Endothelial cell of umbilical vein (primary cell): ENCODE measurements at regions not wholly inside any gene's neighbourhood (a gene's known extent, or its start where the extent isn't known, plus 50 kb on each side); places are given as distances from the start of the nearest gene placed in this dataset.

ENCODE experiments used
- BruUV-seq: library from RNA; stranded (reverse); fragments of 400-500 nt; replicated peaks from 2 replicates; lab custom pipeline; 2021; lab: Mats Ljungman, UMichigan
- CTCF ChIA-PET: fragments of 300-600, 350-600 bp; sonication (Branson Sonifier 250); formaldehyde crosslinking; loops from one replicate; lab custom pipeline; 2021; ENCODE audit warnings: antibody characterized with exemption, inconsistent platforms; lab: Charles Lee
- POLR2A ChIA-PET: fragments of 300-600, 350-600 bp; sonication (Branson Sonifier 250); formaldehyde crosslinking; loops from one replicate; lab custom pipeline; 2021; ENCODE audit warnings: antibody characterized with exemption, inconsistent platforms; lab: Charles Lee
- DNase-seq: peaks from one replicate; pipeline ENCODE4 v3.0.0-alpha.2; 2011; ENCODE audit warnings: low read depth, low spot score
- FAIRE-seq: peaks from 2 replicates; lab custom pipeline; 2011; peaks lifted over from hg19 to GRCh38; lab: Jason Lieb, UNC
- H2AFZ ChIP-seq: 2 replicates; pipeline ENCODE4 v1.6.0; 2012; ENCODE audit warnings: low read depth, low read length, control low read depth, inconsistent platforms
- H3K27ac ChIP-seq: 2 replicates; pipeline ENCODE4 v1.5.1; 2011; ENCODE audit warnings: low read depth, mild to moderate bottlenecking, control low read depth, low read length, moderate library complexity; ENCODE audit not compliant: insufficient read depth
- H3K27me3 ChIP-seq, 2 experiments: 2 replicates each; pipeline versions ENCODE4 v1.6.0 to v1.6.1; 2011; ENCODE audit warnings: low read length in 2 of 2, mixed read lengths in 1 of 2; ENCODE audit not compliant: control insufficient read depth in 2 of 2, insufficient read depth in 2 of 2
- H3K36me3 ChIP-seq, 2 experiments: 2 replicates in 1 of 2; 3 replicates in 1 of 2; pipeline ENCODE4 v1.5.1; 2011; ENCODE audit warnings: low read length in 2 of 2, mild to moderate bottlenecking in 1 of 2, moderate library complexity in 1 of 2; ENCODE audit not compliant: control insufficient read depth in 2 of 2, insufficient read depth in 2 of 2; ENCODE audit errors: extremely low read depth in 1 of 2
- H3K4me1 ChIP-seq: 3 replicates; pipeline ENCODE4 v1.5.1; 2011; ENCODE audit warnings: mild to moderate bottlenecking, low read length; ENCODE audit not compliant: control insufficient read depth, insufficient read depth; ENCODE audit errors: extremely low read depth
- H3K4me2 ChIP-seq: 2 replicates; pipeline ENCODE4 v1.6.1; 2011; ENCODE audit warnings: low read length, control low read depth, mixed read lengths; ENCODE audit not compliant: insufficient read depth
- H3K4me3 ChIP-seq, 3 experiments: fragments of 200-600 bp in 1 of 3; sonication (generic), shearing (Covaris generic) in 1 of 3; replicated peaks in 1 of 3; 2 replicates each; pipeline ENCODE4 v1.5.1; 2011 to 2016; ENCODE audit warnings: control low read depth in 3 of 3, low read length in 3 of 3, mild to moderate bottlenecking in 2 of 3, inconsistent platforms in 1 of 3, low read depth in 1 of 3, moderate library complexity in 1 of 3; ENCODE audit not compliant: insufficient read depth in 1 of 3
- H3K79me2 ChIP-seq: 2 replicates; pipeline ENCODE4 v1.6.0; 2012; ENCODE audit warnings: low read length, inconsistent platforms; ENCODE audit not compliant: control insufficient read depth, insufficient read depth
- H3K9ac ChIP-seq: replicated peaks from 2 replicates; pipeline ENCODE3; 2011; ENCODE audit warnings: low read length, control low read depth; ENCODE audit not compliant: insufficient read depth; ENCODE audit errors: extremely low read depth
- H3K9me1 ChIP-seq: replicated peaks from 3 replicates; pipeline ENCODE4 v1.6.0; 2011; ENCODE audit warnings: mild to moderate bottlenecking, low read length; ENCODE audit not compliant: control insufficient read depth, insufficient read depth; ENCODE audit errors: extremely low read depth
- H3K9me3 ChIP-seq: replicated peaks from 2 replicates; pipeline ENCODE4 v1.5.1; 2012; ENCODE audit warnings: low read length, inconsistent platforms; ENCODE audit not compliant: control insufficient read depth, insufficient read depth
- H4K20me1 ChIP-seq: replicated peaks from 2 replicates; pipeline ENCODE3; 2011; ENCODE audit warnings: mild to moderate bottlenecking, low read length; ENCODE audit not compliant: control insufficient read depth, insufficient read depth; ENCODE audit errors: extremely low read depth
- CTCF ChIP-seq, 2 donors: IDR thresholded peaks; 1 replicate in 1 of 2; 2 replicates in 1 of 2; pipeline ENCODE4 v1.5.1; 2011; ENCODE audit warnings: low read length in 2 of 2, mild to moderate bottlenecking in 2 of 2, moderate library complexity in 2 of 2, control low read depth in 1 of 2, inconsistent platforms in 1 of 2, low read depth in 1 of 2; ENCODE audit not compliant: insufficient read depth in 1 of 2; ENCODE audit errors: extremely low read depth in 1 of 2
- EZH2 ChIP-seq: IDR thresholded peaks from 2 replicates; pipeline ENCODE4 v1.6.1; 2012; ENCODE audit warnings: borderline replicate concordance, low read depth, mild to moderate bottlenecking, moderate library complexity, low read length, inconsistent platforms; ENCODE audit not compliant: severe bottlenecking
- FOS ChIP-seq: IDR thresholded peaks from 2 replicates; pipeline ENCODE4 v1.6.1; 2011; ENCODE audit warnings: mild to moderate bottlenecking, low read length, moderate library complexity, borderline replicate concordance; ENCODE audit not compliant: insufficient read depth
- GATA2 ChIP-seq: IDR thresholded peaks from 2 replicates; pipeline ENCODE4 v1.7.0; 2011; ENCODE audit warnings: low read depth, mild to moderate bottlenecking, moderate library complexity, mixed read lengths, low read length; ENCODE audit not compliant: insufficient read length, insufficient read depth
- JUN ChIP-seq: IDR thresholded peaks from 2 replicates; pipeline ENCODE4 v1.6.1; 2011; ENCODE audit warnings: borderline replicate concordance, low read depth; ENCODE audit not compliant: insufficient read length, insufficient read depth
- MAX ChIP-seq: IDR thresholded peaks from 2 replicates; pipeline ENCODE4 v1.6.1; 2011; ENCODE audit not compliant: insufficient read depth, insufficient read length
- MYC ChIP-seq: IDR thresholded peaks from one replicate; pipeline ENCODE4 v1.6.1; 2011; ENCODE audit warnings: mild to moderate bottlenecking, low read depth, low read length
- POLR2A ChIP-seq: IDR thresholded peaks from 2 replicates; pipeline ENCODE4 v1.6.1; 2012; ENCODE audit warnings: low read depth, mild to moderate bottlenecking, control low read depth, low read length
- POLR2AphosphoS5 ChIP-seq: IDR thresholded peaks from 2 replicates; pipeline ENCODE4 v1.6.1; 2012; ENCODE audit warnings: low read depth, mild to moderate bottlenecking, control low read depth, low read length, moderate library complexity; ENCODE audit not compliant: insufficient read depth
- dilution Hi-C: fragments of 300-500 bp; cut with MboI; formaldehyde crosslinking; loops from one replicate; pipeline ENCODE4 v1.15.0; 2019; ENCODE audit warnings: low sequenced_read_pairs; ENCODE audit not compliant: extremely low pct_ligation_motif_present
- intact Hi-C: fragments of 100-400 bp; cut with micrococcal nuclease; formaldehyde crosslinking; loops from one replicate; pipeline ENCODE4 v1.10.0; 2022

GRCh38 chr1:208637181-208637580 is 393.0 kb upstream of the PLXNA2 start:
- BruUV-seq: no TSS peak
- ChIA-PET POLR2A (no interaction called here), CTCF (no interaction called here)
- H4K20me1 ChIP-seq: no peaks in the 10 kb centered on the region
- no peaks in the 10 kb centered on the region for H3K79me2 ChIP-seq
- no peak overlapping the region for H3K4me2 ChIP-seq
- TF ChIP-seq MYC (no peak), GATA2 (no peak), POLR2AphosphoS5 (no peak), EZH2 (no peak), MAX (no peak), POLR2A (no peak), FOS (no peak), CTCF (IDR thresholded peaks at IDR 0.05; ENCODE audit: extremely low read depth in 1 of 2, insufficient read depth in 1 of 2, low read depth in 1 of 2, low read length in 2 of 2) (no peak), JUN (no peak)
- H2AFZ ChIP-seq: no peak overlapping the region
- H3K27ac ChIP-seq: no peak overlapping the region
- H3K36me3 ChIP-seq: no peaks in the 10 kb centered on the region
- H3K9me1 ChIP-seq: no peaks in the 10 kb centered on the region
- intact Hi-C loops (no loop called here), dilution Hi-C loops (no loop called here)
- no peak for FAIRE-seq
- no peaks in the 10 kb centered on the region for H3K9me3 ChIP-seq
- no peak for DNase-seq
- H3K9ac ChIP-seq: no peak overlapping the region
- peaks cover 0 to 2% of the 10 kb centered on the region in 2 experiments for H3K27me3 ChIP-seq
- H3K4me3 ChIP-seq: no peak overlapping the region
- no peaks in the 10 kb centered on the region for H3K4me1 ChIP-seq
